GM21390 (cell line): ENCODE measurements at regions not wholly inside any gene's neighbourhood (a gene's known extent, or its start where the extent isn't known, plus 50 kb on each side); places are given as distances from the start of the nearest gene placed in this dataset.

Experiments used
- ATAC-seq: cut with Tn5 transposase; IDR thresholded peaks from one replicate; pipeline ENCODE4 v1.9.1; 2021; ENCODE audit not compliant: unreplicated experiment

DNA sequence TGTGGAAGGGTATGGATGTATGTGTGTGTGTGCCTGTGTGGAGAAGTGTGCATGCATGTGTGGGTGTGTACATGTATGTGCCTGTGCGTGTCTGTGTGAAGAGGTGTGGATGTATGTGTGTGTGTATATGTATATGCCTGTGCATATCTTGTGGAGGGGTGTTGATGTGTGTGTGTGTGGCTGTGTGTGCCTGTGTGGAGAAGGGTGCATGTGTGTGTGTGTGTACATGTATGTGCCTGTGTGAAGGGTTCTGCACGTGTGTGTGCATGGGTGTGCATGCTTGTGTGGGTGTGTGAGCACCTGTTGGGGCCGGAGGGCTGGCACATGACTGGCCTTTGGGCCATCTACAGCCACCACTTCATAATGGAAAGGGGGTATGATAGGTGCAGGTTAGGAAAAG lies 291.4 kb downstream of the IRX2 start:
- ATAC-seq, result no peak

DNA sequence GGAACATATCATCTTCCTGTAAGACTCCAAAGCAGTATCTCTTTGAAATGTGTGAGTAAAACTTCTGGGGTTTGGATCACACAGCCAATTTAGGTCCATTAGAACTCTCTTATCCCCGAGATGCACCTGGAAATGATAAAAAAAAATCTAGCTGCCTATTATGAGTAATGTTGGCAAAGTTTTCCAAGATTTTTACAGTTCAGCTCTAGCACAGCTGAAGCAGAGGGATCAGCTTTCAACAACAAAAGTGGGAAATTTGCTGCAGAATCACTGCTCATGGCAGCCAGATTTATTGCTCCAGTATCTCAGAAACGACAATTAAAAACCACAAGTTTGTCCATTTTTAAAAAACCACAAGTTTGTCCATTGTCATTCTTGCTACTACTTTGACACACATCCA lies 292.2 kb downstream of the IRX2 start:
- no peak for ATAC-seq

DNA sequence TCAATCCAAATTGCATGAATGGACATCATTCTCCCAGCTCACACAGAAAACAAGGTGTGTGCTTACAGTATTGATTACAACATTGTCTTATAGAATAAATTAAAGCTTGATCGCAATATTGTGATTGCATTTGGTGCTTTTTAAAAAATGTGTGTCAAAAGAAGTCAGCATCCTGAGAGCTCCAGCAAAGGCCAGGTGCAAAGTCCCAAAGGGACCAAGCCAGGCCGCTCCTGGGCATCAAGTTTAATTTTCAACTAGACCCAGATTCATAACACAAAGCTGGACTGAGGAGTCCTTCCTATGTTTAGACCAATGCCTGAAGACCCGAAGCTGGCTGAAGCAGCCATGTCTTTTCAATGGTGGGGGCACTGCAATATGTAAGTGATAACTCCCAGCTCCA lies 295.6 kb downstream of the IRX2 start:
- no peak for ATAC-seq

DNA sequence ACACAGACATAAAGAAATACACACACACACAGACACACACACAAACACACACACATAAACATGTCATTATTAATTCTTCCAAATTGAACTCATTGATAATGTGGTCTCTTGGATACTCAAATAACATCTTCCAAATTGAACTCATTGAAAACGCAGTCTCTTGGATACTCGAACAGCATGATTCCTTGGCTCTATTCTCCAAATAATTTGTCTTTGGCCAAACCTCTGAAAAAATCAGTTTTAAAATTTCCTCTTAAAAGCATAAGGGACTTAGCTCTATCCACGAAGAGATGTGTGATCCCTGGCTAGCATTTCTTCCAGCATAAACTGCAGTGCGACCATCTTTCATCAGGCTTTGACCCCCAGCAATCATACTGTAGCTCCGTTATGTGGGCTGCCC lies 296.6 kb downstream of the IRX2 start:
- no peak for ATAC-seq

DNA sequence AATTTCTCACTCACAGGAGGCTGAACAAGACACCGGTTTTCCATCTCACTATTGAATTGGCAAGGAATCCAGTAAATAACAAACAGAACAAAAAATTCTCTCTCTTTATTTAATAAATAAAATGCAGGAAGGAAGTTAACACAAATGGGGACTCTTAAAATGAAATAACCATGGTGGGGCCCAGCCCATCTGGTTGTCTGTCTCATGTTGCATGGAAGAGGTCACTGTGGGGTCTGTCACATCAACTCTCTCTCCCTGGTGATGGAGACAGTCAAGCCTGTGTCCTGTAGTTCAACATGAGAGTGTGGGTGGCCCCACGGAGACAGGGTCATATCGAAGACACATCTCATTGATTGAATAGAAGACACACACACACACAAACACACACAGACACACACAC lies 297.7 kb downstream of the IRX2 start:
- ATAC-seq, result no peak

DNA sequence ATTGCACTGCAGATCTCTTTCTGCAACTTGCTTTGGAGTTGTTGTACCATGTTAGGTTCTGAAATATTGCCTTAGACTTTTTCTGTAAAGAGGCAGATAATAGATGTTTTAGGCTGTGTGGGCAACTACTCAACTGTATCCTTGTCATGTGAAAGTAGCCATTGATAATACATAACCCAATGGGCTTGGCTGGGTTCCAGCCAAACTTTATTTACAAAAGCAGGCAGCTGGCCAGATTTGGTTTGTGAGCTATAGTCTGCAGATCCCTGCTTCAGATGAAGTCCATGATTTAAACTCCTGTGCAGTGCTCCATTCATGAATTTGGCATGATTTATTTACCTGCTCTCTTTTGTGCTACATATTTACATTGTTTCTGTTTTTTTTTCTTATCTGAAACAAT lies 300.4 kb downstream of the IRX2 start:
- ATAC-seq, result no peak

DNA sequence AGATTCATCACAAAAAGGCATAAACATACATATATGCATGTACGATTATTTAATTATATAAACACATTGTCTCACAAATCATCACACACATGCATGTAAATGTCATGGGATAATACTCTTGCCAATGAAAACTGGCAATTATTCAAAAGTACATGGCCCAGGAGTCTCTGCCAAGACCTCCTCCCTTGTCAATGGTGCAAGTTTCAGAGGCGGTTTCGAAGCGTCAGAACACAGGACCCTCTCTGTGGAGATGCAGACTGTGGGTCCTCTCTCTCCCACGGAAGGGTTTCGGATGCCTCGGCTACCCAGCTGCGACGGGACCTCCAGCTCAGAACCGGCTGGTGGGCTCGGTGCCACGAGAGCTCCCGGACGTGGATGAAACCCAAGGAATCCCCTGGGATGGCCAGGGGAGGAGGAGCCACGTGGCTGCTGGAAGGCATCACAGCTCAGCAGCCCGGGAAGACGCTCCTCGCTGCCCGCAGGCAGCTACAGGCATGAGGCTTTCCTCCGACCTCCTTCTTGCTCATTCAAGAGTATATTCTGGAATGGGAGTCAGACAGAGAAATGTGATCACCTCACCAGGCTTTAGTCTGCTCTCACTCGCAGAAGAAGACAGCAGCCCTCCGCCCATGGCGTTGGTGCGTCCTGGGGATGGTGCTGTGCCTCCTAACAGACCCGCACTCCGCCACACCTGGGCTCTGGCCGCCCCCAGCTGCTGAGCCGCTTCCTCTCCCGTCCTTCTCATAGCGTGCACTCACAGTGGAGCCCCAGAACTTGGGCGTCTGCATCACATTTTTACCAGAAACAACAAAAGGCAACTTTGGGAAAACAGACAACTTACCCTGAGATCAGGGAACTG lies 308.8 kb downstream of the IRX2 start:
- no peak for ATAC-seq

DNA sequence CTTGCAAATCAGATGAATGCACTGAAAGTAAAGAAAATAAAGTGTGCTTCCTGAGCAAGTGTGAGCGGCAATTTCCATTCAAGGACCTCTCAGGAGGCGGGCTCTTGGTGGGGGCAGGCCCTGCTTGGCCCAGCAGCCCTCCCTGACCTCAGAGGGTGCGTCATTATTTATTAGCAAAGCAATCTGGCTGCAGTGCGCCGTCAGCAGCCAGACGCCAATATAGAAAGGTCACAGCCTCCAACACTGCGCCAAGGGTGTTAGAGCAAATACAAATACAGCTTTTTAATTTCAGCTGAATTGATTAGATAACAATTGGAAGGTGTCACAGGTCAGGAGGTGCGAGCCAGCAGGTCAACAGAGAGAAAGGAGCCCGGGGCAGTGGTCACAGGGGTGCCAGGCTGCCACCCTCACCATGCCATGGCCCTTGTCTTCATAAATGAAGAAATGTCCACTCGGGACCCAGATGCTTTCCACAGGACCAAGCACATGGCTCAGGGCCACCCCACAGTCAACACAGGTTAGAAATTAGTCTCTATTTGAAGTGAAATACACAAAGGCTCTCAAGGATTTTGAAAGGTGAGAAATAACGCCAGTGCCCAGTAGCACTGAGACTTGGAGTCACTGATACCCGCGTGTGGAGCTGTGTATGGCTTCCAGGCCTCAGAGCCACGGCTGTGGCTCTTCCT lies 309.8 kb downstream of the IRX2 start:
- no peak for ATAC-seq

DNA sequence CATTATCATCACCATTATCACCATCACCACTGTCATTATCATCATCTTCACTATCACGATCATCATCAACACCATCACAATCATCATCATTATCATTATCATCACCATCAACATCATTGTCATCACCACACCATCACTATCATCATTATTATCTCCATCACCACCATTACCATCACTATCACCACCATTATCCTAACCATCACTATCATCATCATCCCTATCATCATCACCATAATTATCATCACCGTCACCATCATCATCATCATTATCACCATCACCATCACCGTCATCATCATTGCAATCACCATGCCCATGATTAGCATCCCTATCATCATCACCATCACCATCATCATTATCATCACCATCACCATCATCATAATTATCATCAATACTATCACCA lies 311.9 kb downstream of the IRX2 start:
- no peak for ATAC-seq

DNA sequence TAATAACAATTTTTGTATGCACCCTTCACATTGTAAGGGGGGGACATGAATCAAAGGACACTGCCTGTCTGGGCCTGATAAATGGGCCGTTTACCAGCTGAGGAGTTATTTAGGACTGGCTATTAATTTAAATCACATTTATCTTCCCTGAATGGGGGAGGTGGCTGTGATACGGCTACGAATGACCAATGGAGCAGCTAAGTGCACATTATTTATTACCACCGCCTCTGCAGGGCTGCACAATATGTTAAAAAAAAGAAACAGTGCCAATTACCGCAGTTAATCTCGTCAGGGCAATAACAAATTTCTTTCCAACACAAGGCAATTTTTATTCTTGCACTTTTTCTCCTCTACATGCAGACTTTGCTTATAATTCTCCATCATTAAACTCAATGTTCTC lies 318.4 kb downstream of the IRX2 start:
- no peak for ATAC-seq

DNA sequence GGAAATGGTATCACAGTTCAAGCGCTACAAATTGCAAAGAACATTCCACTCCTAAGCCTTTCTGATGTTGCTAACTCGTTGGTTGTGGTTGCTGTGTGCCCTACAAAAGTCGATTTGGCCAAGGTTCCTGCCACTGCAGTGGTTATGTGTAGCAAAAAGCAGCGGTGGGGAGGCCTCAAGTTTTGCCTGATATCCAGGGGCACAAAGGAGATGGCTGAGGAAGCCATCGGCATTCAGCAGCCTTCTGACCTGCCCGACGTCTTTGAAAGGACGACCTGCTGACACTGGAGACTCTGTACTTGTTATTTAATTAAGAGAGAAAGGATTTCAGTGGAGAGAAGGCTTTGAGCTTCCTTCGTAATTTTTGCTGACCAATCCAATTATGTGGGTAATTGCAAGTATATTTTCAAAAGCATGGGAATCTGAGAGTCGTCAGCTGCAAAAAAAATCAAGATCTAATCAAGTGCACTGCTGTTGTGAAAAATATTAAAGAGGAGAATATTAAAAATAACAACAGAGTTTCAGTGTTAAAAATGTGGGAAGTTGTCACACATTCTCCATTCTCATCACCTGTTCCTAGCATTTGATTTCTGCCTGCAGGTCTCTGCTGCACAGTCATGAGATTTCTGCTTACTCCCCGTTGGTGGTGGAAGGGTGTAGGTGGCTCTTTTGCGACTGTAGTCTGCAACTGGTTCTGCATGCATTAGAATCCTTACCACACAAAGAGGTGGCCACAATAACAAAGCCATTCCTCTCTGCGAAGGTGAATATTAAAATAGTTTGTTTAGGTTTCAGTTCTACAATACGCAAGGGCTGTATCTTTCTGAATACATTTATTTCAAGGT lies 319.2 kb downstream of the IRX2 start:
- ATAC-seq, result no peak

DNA sequence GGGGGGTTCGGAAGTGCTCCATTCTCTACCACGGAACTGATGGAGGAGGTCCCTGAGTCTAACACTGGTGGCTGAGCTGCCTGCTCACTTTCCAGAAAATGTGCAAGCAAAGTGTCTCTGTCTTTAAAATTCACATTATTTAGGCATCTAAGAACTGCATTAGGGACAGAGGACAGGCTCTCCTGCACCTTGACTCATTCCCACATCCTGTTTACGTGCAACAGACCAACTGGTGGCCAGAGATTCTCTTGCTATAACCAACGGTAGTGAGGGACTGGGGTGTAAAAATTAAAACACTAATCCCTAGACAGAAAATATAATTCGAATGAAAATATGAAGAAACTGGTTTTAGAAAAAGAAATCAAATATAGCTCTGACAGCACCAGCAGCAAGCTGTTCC lies 320.9 kb downstream of the IRX2 start:
- ATAC-seq, result no peak

DNA sequence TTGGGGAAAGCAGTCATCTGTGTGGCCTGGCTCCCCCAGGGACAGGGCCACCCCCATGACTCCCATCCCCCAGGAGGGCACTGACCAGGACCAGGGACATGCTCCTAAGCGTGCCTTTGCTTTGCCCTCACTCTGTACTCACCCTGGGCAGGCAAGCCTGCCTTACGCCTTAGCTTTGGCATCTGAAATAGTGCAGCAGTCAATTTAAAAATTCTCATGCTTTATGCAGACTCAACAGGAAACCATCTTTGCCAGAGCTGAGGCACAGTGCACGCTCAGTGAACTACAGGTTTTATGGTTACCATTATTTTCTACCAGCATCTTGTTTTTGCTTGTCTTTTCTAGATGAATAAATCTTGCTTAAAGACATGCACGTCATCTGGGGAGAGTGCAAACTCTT lies 323.5 kb downstream of the IRX2 start:
- no peak for ATAC-seq

DNA sequence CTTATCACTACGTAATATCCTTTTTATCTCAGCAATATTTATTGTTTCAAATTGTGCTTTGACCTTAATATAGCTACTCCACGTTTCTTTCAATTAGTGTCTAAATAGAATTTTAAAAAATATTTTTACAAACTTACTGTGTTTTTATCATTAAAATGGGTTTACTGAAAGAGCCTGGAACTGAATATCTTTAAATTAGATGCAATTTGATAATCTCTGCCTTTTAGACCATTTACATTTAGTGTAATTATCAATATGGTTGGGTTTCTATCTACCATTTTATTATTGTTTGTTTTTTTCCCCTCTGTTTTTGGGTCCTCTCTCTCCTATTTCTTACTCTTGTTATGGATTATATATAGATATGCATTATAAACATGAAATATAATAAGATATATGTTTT lies 327.8 kb downstream of the IRX2 start:
- ATAC-seq, result no peak

DNA sequence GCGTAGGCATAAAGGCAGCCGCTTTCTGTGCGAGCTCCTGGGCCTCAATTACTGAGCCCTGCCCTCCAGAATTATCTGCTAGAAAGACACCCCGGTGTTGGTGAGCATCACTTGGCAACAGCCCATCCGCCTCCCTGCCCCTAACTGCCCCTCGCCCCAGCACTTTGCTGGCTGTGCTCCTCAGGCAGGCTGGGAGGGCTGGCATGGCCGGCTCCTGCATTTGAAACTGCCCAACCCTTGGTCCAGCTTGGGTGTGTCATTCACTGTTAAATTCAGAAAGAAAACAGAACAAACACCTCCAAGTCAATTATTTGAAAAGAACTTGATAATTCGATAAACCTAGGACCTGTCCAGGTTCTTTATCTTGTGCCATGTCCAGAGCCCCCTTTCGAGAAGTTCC lies 334.2 kb downstream of the IRX2 start:
- no peak for ATAC-seq

DNA sequence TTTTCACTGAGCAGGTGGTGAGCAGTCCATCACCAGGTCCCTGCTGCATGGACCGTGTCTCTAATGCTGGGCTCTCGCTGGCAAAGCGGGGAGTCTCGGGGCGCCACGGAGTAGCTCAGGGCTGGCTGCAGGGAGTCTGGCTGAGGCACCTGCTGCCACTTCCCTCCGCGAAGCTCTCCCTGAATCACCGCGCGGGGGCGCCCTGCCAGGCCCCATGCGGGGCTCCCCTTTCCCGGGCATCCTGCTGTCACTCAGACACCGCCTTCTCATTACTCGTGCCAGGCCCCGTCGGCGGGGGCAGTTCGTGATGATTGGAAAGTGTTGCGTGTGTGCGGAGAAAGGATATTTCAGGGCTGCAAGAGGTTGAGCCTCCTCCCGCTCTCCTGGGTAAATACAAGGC lies 335.8 kb downstream of the IRX2 start:
- no peak for ATAC-seq

DNA sequence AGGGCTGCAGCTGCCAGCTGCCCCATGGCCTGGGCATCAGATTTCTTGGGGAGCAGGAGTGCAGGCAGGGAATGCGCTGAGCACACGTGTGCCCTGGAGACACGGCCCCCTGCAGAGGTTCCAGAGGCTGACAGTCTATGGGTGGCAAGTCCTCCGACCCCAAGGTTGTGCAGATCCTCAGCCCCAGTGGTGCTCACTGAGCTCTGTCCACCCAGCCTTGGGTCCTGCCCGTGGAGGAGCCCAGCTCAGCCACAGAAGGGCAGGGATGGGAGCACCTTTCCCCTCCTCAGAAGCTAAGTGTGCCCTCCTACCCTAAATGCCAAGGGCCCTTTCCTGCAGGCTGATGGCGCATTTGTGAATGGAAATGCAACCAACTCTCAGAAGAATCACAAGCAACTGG lies 341.0 kb downstream of the IRX2 start:
- no peak for ATAC-seq

DNA sequence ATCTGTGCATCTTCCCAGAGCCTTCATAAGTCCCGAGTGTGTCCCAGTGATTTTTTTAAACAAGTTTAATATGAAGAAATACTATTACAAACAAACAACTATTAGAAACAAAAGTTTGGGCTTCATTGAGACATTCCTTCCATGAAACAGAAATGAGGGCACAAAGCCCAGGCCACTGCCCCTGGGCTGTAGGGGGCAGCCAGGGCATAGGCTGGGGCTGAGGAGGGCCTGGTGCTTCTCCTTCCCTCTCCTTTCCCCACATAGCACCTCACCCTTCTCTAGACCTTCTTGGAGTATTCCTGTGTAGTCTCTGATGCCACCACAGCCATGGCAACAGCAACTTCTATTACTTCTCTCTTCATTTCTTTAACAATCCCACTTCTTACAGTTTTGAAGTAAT lies 348.2 kb downstream of the IRX2 start:
- ATAC-seq, result no peak

DNA sequence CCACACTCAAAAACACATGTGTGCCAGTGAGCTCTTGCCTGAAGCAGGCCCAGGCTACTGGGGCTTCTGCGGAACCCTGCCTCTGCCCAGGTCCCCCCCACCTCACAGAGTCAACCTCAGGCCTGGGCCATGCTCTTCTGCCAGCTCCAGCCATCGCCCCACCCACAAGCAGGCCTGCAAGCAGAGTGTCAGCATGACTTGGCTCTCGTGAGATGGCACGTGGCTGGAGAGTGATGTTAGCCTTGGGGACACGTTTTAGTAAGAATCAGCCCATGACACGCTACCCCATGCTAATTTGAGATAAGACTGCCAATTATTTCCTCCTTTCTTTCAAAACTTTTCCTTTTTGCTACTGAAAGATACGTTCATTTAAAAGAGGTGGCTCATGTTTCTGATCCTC lies 351.7 kb downstream of the IRX2 start:
- ATAC-seq, result no peak

DNA sequence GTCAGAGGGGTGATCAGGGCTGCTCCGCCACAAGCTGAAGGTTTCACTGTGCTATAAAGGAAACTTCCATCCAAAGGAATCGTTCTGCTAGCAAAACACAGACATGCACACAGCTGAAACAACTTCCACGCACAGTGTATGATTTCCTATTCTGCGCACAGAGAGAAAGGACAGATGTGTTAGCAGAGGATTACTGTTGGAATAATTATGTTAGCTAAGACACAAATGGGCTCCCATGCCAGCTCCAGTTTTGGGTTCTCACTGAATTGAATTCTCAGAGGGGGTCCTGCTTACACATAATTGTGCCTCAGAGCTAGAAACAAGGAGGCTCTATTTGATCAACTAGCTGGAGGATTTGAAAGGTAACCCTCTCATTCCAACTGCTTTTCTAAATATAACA lies 352.4 kb downstream of the IRX2 start:
- no peak for ATAC-seq

DNA sequence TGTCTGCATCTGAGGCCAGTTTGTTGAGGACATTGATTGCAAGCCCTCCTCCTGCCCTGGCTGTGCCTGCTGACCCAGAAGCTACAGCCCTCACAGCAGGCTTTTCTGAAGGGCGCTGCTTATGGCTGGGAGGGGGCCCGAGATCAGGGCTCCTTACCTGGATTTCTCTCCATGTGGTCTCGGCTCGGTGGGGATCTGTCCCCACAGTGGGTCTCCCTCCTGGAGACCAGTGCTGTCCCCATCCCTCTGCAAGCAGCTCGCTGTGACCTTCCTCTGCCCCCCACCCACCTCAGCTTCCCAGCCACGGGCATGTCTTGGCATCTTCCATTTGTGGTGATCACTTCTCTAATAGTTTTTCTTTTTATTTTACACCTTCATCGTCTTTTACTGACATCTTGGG lies 357.9 kb downstream of the IRX2 start:
- ATAC-seq, result no peak

DNA sequence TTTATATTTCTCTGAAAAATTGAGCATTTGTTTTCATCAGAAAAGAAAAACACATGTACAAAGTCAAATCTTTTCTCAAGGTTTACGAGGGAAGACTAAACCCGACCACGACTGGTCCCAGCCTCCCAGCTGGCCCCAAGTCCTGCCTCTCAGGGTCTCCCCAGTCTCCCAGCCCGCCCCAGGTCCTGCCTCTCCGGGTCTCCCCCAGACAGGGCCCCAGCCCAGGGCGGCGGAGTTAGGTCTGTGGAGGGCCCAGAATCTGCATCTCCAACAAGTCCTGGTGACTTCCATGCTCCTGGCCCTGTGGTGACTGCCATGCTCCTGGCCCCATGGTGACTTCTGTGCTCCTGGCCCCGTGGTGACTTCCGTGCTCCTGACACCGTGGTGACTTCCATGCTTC lies 359.9 kb downstream of the IRX2 start:
- no peak for ATAC-seq
